ENCODE measurements at regions not wholly inside any gene's neighbourhood (a gene's known extent, or its start where the extent isn't known, plus 50 kb on each side); places are given as distances from the start of the nearest gene placed in this dataset.

GRCh38 chr5:158406884-158407823 lies 548.2 kb upstream of the CLINT1 start:
- no peak for DNase-seq (ENCODE audit: low read depth in 2 of 2)

GRCh38 chr5:158398360-158399201 lies 539.6 kb upstream of the CLINT1 start:
- DNase-seq (ENCODE audit: low read depth in 2 of 2), result no peak

- no peak for DNase-seq (ENCODE audit: low read depth in 2 of 2)
These were observed 538.3 kb upstream of the CLINT1 start for GRCh38 chr5:158397278-158397677.

- no peak for DNase-seq (ENCODE audit: low read depth in 2 of 2)
These were observed 535.2 kb upstream of the CLINT1 start for GRCh38 chr5:158394102-158394501.

GRCh38 chr5:158393457-158393856 lies 534.5 kb upstream of the CLINT1 start:
- no peak for DNase-seq (ENCODE audit: low read depth in 2 of 2)

- DNase-seq (ENCODE audit: low read depth in 2 of 2), result no peak
These were observed 533.8 kb upstream of the CLINT1 start for GRCh38 chr5:158392753-158393152.

GRCh38 chr5:158390577-158390976 lies 531.6 kb upstream of the CLINT1 start:
- DNase-seq (ENCODE audit: low read depth in 2 of 2), result no peak

GRCh38 chr5:158389786-158390185 lies 530.8 kb upstream of the CLINT1 start:
- DNase-seq (ENCODE audit: low read depth in 2 of 2), result no peak

GRCh38 chr5:158388021-158388420 lies 529.1 kb upstream of the CLINT1 start:
- no peak for DNase-seq (ENCODE audit: low read depth in 2 of 2)

GRCh38 chr5:158387499-158387898 lies 528.6 kb upstream of the CLINT1 start:
- DNase-seq (ENCODE audit: low read depth in 2 of 2), result no peak

- DNase-seq (ENCODE audit: low read depth in 2 of 2), result no peak
These were observed 527.0 kb upstream of the CLINT1 start for GRCh38 chr5:158385982-158386381.

GRCh38 chr5:158384535-158385481 lies 525.9 kb upstream of the CLINT1 start:
- DNase-seq (ENCODE audit: low read depth in 2 of 2), result no peak

- DNase-seq (ENCODE audit: low read depth in 2 of 2), result no peak
These were observed 524.5 kb upstream of the CLINT1 start for GRCh38 chr5:158383486-158383885.

GRCh38 chr5:158382473-158382872 lies 523.5 kb upstream of the CLINT1 start:
- no peak for DNase-seq (ENCODE audit: low read depth in 2 of 2)

GRCh38 chr5:158381614-158382160 lies 522.7 kb upstream of the CLINT1 start:
- DNase-seq (ENCODE audit: low read depth in 2 of 2), result no peak

GRCh38 chr5:158380661-158381060 lies 521.7 kb upstream of the CLINT1 start:
- DNase-seq (ENCODE audit: low read depth in 2 of 2), result no peak

GRCh38 chr5:158378931-158379330 lies 520.0 kb upstream of the CLINT1 start:
- DNase-seq (ENCODE audit: low read depth in 2 of 2), result no peak

- DNase-seq (ENCODE audit: low read depth in 2 of 2), result no peak
These were observed 517.7 kb upstream of the CLINT1 start for GRCh38 chr5:158376679-158377078.

GRCh38 chr5:158375531-158375930 lies 516.6 kb upstream of the CLINT1 start:
- DNase-seq (ENCODE audit: low read depth in 2 of 2), result no peak

GRCh38 chr5:158373608-158374395 lies 514.9 kb upstream of the CLINT1 start:
- no peak for DNase-seq (ENCODE audit: low read depth in 2 of 2)

All from stimulated activated CD8-positive, alpha-beta memory T cell treated with anti-CD3 and anti-CD28 coated beads, Interleukin-7, amount 100 ng/mL, for 1 hour (primary cell).